GM18951 (cell line): ENCODE measurements at regions not wholly inside any gene's neighbourhood (a gene's known extent, or its start where the extent isn't known, plus 50 kb on each side); places are given as distances from the start of the nearest gene placed in this dataset.
"Not testable (repeated sequence)": the region's sequence is repeated elsewhere in the genome, so short reads cannot be mapped to it uniquely, and the experiment has no call there.

ENCODE experiments used
- POLR2A ChIP-seq: IDR thresholded peaks from 4 replicates; pipeline ENCODE4 v1.6.1; 2011; ENCODE audit warnings: mild to moderate bottlenecking; ENCODE audit not compliant: insufficient read length, insufficient read depth; ENCODE audit errors: extremely low read depth
- in situ Hi-C: fragments of 300-500 bp; cut with MboI; formaldehyde crosslinking; loops from one replicate; pipeline ENCODE4 v1.12.0; 2022; ENCODE audit warnings: low sequenced_read_pairs, mixed read lengths, inconsistent platforms; ENCODE audit not compliant: unreplicated experiment

GRCh38 chr10:78335691-78336401, 302.2 kb downstream of the RPS24 start:
- TF ChIP-seq POLR2A, result no peak
- in situ Hi-C loops, result no loop called here

DNA sequence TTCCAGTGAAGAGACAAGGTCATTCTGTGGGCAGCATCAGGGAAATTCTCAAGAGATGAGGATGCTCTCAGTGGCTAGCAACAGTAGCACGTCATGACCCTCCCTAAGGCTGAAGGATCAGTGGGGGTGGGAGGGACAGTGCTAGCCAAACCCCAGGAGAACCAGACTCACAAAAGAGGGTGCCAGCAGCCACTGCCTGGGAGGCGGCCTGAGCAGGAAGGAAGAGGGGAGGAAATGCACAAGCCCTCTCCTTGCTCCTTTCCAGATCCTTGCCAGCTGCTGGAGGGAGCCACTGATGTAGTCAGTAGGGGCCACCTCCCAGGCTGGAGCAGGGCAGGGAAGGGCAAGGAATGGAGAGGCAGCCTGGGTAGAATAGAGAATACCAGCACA, 302.7 kb downstream of the RPS24 start:
- in situ Hi-C loops, result no loop called here
- no peak for TF ChIP-seq POLR2A

- no peak for TF ChIP-seq POLR2A
- in situ Hi-C loops, result no loop called here
These were observed 303.4 kb downstream of the RPS24 start for GRCh38 chr10:78337016-78337415.

GRCh38 chr10:78337646-78338391, 304.2 kb downstream of the RPS24 start:
- TF ChIP-seq POLR2A, result no peak
- in situ Hi-C loops, result no loop called here

- in situ Hi-C loops, result no loop called here
- no peak for TF ChIP-seq POLR2A
These were observed 305.1 kb downstream of the RPS24 start for GRCh38 chr10:78338717-78339116.

- TF ChIP-seq POLR2A, result no peak
- in situ Hi-C loops, result no loop called here
These were observed 305.6 kb downstream of the RPS24 start for GRCh38 chr10:78339251-78339650.

- in situ Hi-C loops, result no loop called here
- TF ChIP-seq POLR2A, result no peak
These were observed 308.4 kb downstream of the RPS24 start for GRCh38 chr10:78341953-78342614.

GRCh38 chr10:78342827-78343653, 309.4 kb downstream of the RPS24 start:
- in situ Hi-C loops, result no loop called here
- no peak for TF ChIP-seq POLR2A

- in situ Hi-C loops, result not testable (repeated sequence)
These were observed 310.6 kb downstream of the RPS24 start for GRCh38 chr10:78344257-78344656.

- in situ Hi-C loops, result not testable (repeated sequence)
These were observed 311.9 kb downstream of the RPS24 start for GRCh38 chr10:78345515-78345914.

DNA sequence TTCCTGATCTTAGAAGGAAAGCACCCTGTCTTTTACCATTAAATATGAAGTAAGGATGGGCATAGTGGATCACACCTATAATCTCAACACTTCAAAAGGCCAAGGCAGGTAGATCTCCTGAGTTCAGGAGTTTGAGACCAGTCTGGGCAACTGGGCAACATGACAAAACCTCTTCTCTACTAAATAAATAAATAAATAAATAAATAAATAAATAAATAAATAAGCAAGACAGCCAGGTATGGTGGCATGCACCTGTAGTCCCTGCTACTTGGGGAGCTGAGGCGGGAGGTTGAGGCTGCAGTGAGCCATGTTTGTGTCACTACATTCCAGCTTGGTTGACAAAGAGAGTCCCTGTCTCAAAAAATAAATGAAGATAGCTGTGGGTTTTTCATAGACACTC, 313.1 kb downstream of the RPS24 start:
- TF ChIP-seq POLR2A, result no peak
- in situ Hi-C loops, result no loop called here

DNA sequence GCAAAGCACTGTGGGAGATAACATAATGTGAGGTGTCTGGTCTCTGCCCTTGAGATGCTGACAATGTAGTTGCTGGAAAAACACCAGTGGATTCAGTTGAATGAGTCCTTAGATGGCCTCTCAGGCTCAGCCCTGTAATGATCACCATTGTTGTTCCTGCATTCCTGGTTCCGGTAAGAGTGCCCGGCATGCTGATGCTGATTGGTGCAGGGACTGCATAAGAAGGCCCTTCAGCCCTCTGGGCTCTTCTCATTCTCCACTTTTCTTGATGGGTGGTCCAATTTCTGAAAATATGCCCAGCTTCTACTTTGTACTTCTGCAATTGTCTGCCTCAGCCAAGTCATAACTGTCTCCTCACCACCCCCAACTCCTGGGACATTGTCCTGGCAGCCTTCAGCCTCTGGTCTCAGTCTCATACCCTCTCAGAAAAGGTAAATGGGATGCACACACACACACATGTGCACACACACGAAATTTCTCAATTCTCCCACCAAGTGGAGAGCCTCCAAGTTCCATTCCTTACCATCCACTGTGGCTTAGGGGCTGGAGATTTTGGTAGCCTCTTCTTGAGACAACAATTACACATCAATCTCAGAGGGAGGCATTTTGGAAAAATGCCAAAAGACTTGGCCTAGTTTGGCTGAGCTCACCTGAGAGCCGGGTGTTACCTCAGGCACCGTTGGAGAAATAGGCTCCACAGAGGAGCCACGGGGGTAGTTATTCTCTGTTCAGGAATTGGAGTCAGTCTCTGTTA, 314.9 kb downstream of the RPS24 start:
- in situ Hi-C loops, result no loop called here

GRCh38 chr10:78349165-78349516, 315.5 kb downstream of the RPS24 start:
- in situ Hi-C loops, result no loop called here
- TF ChIP-seq POLR2A, result no peak

More for the DNA sequence above, 314.9 kb downstream of the RPS24 start:
- no peak for TF ChIP-seq POLR2A
